ENCODE measurements at regions not wholly inside any gene's neighbourhood (a gene's known extent, or its start where the extent isn't known, plus 50 kb on each side); places are given as distances from the start of the nearest gene placed in this dataset.

- DNase-seq: no peak
These were observed 65.1 kb upstream of the FBRSL1 start for GRCh38 chr12:132424811-132425210.

- no peak for DNase-seq
These were observed 65.9 kb upstream of the FBRSL1 start for GRCh38 chr12:132423820-132424645.

- no peak for DNase-seq
These were observed 66.6 kb upstream of the FBRSL1 start for GRCh38 chr12:132423251-132423819.

- no peak for DNase-seq
These were observed 67.4 kb upstream of the FBRSL1 start for GRCh38 chr12:132422381-132423043.

- no peak for DNase-seq
These were observed 67.9 kb upstream of the FBRSL1 start for GRCh38 chr12:132422040-132422380.

GRCh38 chr12:132419631-132420246 is 70.2 kb upstream of the FBRSL1 start:
- peak in 1 of 3 experiments; percentile 52 for DNase-seq

- no peak for DNase-seq
These were observed 71.5 kb upstream of the FBRSL1 start for GRCh38 chr12:132418393-132418925.

- no peak for DNase-seq
These were observed 72.2 kb upstream of the FBRSL1 start for GRCh38 chr12:132417741-132418140.

- no peak for DNase-seq
These were observed 73.1 kb upstream of the FBRSL1 start for GRCh38 chr12:132416827-132417226.

- DNase-seq: no peak
These were observed 73.8 kb upstream of the FBRSL1 start for GRCh38 chr12:132416121-132416673.

GRCh38 chr12:132415327-132416120 is 74.4 kb upstream of the FBRSL1 start:
- DNase-seq: no peak

GRCh38 chr12:132414634-132415326 is 75.2 kb upstream of the FBRSL1 start:
- DNase-seq: peak; percentile 61 to 87 (median 85)

GRCh38 chr12:132413931-132414588 is 75.9 kb upstream of the FBRSL1 start:
- peak; percentile 26 to 45 (median 40) for DNase-seq

GRCh38 chr12:132411457-132411856 is 78.5 kb upstream of the FBRSL1 start:
- peak; percentile 28 to 81 (median 68) for DNase-seq

GRCh38 chr12:132410849-132411248 is 79.1 kb upstream of the FBRSL1 start:
- no peak for DNase-seq

GRCh38 chr12:132410296-132410625 is 79.7 kb upstream of the FBRSL1 start:
- no peak for DNase-seq

GRCh38 chr12:132409495-132410295 is 80.3 kb upstream of the FBRSL1 start:
- no peak for DNase-seq

GRCh38 chr12:132408626-132409494 is 79.5 kb upstream of the GALNT9 start:
- DNase-seq: no peak

- DNase-seq: no peak
These were observed 78.6 kb upstream of the GALNT9 start for GRCh38 chr12:132407992-132408391.

All from NCI-H1417 (cell line).